ENCODE measurements at regions not wholly inside any gene's neighbourhood (a gene's known extent, or its start where the extent isn't known, plus 50 kb on each side); places are given as distances from the start of the nearest gene placed in this dataset.

GRCh38 chr3:171548917-171549316, 88.7 kb upstream of the TNIK start:
- H3K4me2 ChIP-seq (ENCODE audit: low read length): no peak overlapping the region
- no peak overlapping the region for H3K4ac ChIP-seq (ENCODE audit: low read depth, low read length)
- H3K4me1 ChIP-seq (ENCODE audit: control insufficient read depth, low read depth, low read length): no peaks in the 10 kb centered on the region
- H3K79me2 ChIP-seq (ENCODE audit: control insufficient read depth, insufficient read depth, low read length): no peaks in the 10 kb centered on the region
- H4K8ac ChIP-seq (ENCODE audit: low read depth, low read length): no peak overlapping the region
- no peak overlapping the region for H2BK5ac ChIP-seq (ENCODE audit: low read length)
- no peak overlapping the region for H3K27ac ChIP-seq (ENCODE audit: low read depth, low read length)
- no CpG with 5 or more reads among the region's 4 CpGs for WGBS (ENCODE audit: extremely low coverage, insufficient coverage, low lambda C conversion rate)
- H2AK5ac ChIP-seq (ENCODE audit: low read length): no peak overlapping the region
- H2BK15ac ChIP-seq (replicated peaks; ENCODE audit: low read depth): no peak overlapping the region
- H3K27me3 ChIP-seq (ENCODE audit: insufficient read depth, low read length, poor library complexity): no peaks in the 10 kb centered on the region
- no peaks in the 10 kb centered on the region for H3K79me1 ChIP-seq (ENCODE audit: low read length)
- no peaks in the 10 kb centered on the region for H3K36me3 ChIP-seq (ENCODE audit: control insufficient read depth, insufficient read depth, low read length)
- no peak for DNase-seq
- no peak overlapping the region for H3K23ac ChIP-seq (ENCODE audit: low read length)
- H4K5ac ChIP-seq (ENCODE audit: low read length): no peak overlapping the region
- no peak overlapping the region for H2BK120ac ChIP-seq (ENCODE audit: low read depth, low read length)
- H3K4me3 ChIP-seq (ENCODE audit: low read length): no peak overlapping the region
- H3K9ac ChIP-seq (ENCODE audit: low read length): no peak overlapping the region
- H3K56ac ChIP-seq (ENCODE audit: low read length): no peak overlapping the region
- H3K18ac ChIP-seq (ENCODE audit: low read length): no peak overlapping the region

- H4K5ac ChIP-seq (ENCODE audit: low read length): no peak overlapping the region
- DNase-seq: no peak
- H3K4me3 ChIP-seq (ENCODE audit: low read length): no peak overlapping the region
- no peaks in the 10 kb centered on the region for H3K27me3 ChIP-seq (ENCODE audit: insufficient read depth, low read length, poor library complexity)
- H3K4ac ChIP-seq (ENCODE audit: low read depth, low read length): no peak overlapping the region
- no CpG with 5 or more reads among the region's 7 CpGs for WGBS (ENCODE audit: extremely low coverage, insufficient coverage, low lambda C conversion rate)
- H2BK120ac ChIP-seq (ENCODE audit: low read depth, low read length): no peak overlapping the region
- H3K36me3 ChIP-seq (ENCODE audit: control insufficient read depth, insufficient read depth, low read length): no peaks in the 10 kb centered on the region
- H3K79me2 ChIP-seq (ENCODE audit: control insufficient read depth, insufficient read depth, low read length): no peaks in the 10 kb centered on the region
- no peak overlapping the region for H4K8ac ChIP-seq (ENCODE audit: low read depth, low read length)
- no peak overlapping the region for H2BK15ac ChIP-seq (replicated peaks; ENCODE audit: low read depth)
- no peak overlapping the region for H3K27ac ChIP-seq (ENCODE audit: low read depth, low read length)
- peaks cover 2% of the 10 kb centered on the region for H3K4me1 ChIP-seq (ENCODE audit: control insufficient read depth, low read depth, low read length)
- H3K4me2 ChIP-seq (ENCODE audit: low read length): no peak overlapping the region
- H3K79me1 ChIP-seq (ENCODE audit: low read length): no peaks in the 10 kb centered on the region
- no peak overlapping the region for H3K18ac ChIP-seq (ENCODE audit: low read length)
- H3K9ac ChIP-seq (ENCODE audit: low read length): no peak overlapping the region
- no peak overlapping the region for H2AK5ac ChIP-seq (ENCODE audit: low read length)
- no peak overlapping the region for H3K56ac ChIP-seq (ENCODE audit: low read length)
- H2BK5ac ChIP-seq (ENCODE audit: low read length): no peak overlapping the region
- no peak overlapping the region for H3K23ac ChIP-seq (ENCODE audit: low read length)
These were observed 83.6 kb upstream of the TNIK start for GRCh38 chr3:171543759-171544300.

DNA sequence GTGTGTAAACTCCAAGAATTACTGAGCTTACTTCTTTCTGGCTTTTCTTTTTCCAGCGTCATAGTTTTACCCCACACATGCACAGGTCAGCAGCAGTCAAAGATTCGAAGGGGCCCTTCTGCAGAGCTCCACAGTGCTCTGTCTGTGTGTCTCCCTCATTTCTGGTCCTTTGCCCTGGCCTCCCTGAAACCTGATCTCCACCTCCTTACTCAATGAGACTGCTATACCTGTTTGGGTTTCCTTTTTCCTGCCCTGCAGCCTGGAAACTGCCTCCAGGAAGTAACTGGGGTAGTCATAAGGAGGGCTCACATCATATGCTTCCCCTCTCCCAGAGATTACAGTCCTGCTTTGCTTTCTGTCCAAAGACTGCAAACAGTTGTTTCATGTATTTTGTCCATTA, 82.8 kb upstream of the TNIK start:
- H3K27me3 ChIP-seq (ENCODE audit: insufficient read depth, low read length, poor library complexity): no peaks in the 10 kb centered on the region
- no peaks in the 10 kb centered on the region for H3K79me1 ChIP-seq (ENCODE audit: low read length)
- no peak overlapping the region for H2BK120ac ChIP-seq (ENCODE audit: low read depth, low read length)
- no peaks in the 10 kb centered on the region for H3K79me2 ChIP-seq (ENCODE audit: control insufficient read depth, insufficient read depth, low read length)
- no CpG with 5 or more reads among the region's 2 CpGs for WGBS (ENCODE audit: extremely low coverage, insufficient coverage, low lambda C conversion rate)
- no peak overlapping the region for H3K4me2 ChIP-seq (ENCODE audit: low read length)
- no peak overlapping the region for H3K27ac ChIP-seq (ENCODE audit: low read depth, low read length)
- H3K36me3 ChIP-seq (ENCODE audit: control insufficient read depth, insufficient read depth, low read length): no peaks in the 10 kb centered on the region
- H2BK15ac ChIP-seq (replicated peaks; ENCODE audit: low read depth): no peak overlapping the region
- H3K23ac ChIP-seq (ENCODE audit: low read length): no peak overlapping the region
- no peak overlapping the region for H3K56ac ChIP-seq (ENCODE audit: low read length)
- H2AK5ac ChIP-seq (ENCODE audit: low read length): no peak overlapping the region
- H3K18ac ChIP-seq (ENCODE audit: low read length): no peak overlapping the region
- H4K5ac ChIP-seq (ENCODE audit: low read length): no peak overlapping the region
- DNase-seq: no peak
- H3K4me1 ChIP-seq (ENCODE audit: control insufficient read depth, low read depth, low read length): peaks cover 2% of the 10 kb centered on the region
- no peak overlapping the region for H3K4ac ChIP-seq (ENCODE audit: low read depth, low read length)
- H3K4me3 ChIP-seq (ENCODE audit: low read length): no peak overlapping the region
- no peak overlapping the region for H4K8ac ChIP-seq (ENCODE audit: low read depth, low read length)
- H3K9ac ChIP-seq (ENCODE audit: low read length): no peak overlapping the region
- no peak overlapping the region for H2BK5ac ChIP-seq (ENCODE audit: low read length)

DNA sequence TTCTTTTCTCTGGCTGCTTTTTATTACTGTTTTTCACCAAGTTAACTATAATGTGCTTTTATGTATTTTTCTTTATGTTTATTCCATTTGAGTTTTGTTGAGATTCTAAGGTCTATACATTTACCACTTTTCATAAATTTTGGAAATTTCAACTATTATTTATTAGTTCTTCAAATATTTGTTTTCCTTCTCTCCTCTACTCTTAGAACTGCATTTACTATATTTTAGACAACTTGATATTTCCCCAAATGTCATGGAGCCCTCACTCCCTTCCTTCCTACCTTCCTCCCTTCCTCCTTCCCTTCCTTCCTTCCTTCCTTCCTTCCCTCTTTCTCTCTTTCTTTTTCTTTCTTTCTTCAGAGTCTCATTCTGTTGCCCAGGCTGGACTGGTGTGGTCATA, 81.4 kb upstream of the TNIK start:
- no peak overlapping the region for H2AK5ac ChIP-seq (ENCODE audit: low read length)
- H3K4me2 ChIP-seq (ENCODE audit: low read length): no peak overlapping the region
- H3K27ac ChIP-seq (ENCODE audit: low read depth, low read length): no peak overlapping the region
- H2BK15ac ChIP-seq (replicated peaks; ENCODE audit: low read depth): no peak overlapping the region
- no peak overlapping the region for H3K23ac ChIP-seq (ENCODE audit: low read length)
- H3K4ac ChIP-seq (ENCODE audit: low read depth, low read length): no peak overlapping the region
- H2BK120ac ChIP-seq (ENCODE audit: low read depth, low read length): no peak overlapping the region
- H2BK5ac ChIP-seq (ENCODE audit: low read length): no peak overlapping the region
- H3K56ac ChIP-seq (ENCODE audit: low read length): no peak overlapping the region
- no peak for DNase-seq
- H3K36me3 ChIP-seq (ENCODE audit: control insufficient read depth, insufficient read depth, low read length): no peaks in the 10 kb centered on the region
- no peak overlapping the region for H3K4me3 ChIP-seq (ENCODE audit: low read length)
- no peak overlapping the region for H3K18ac ChIP-seq (ENCODE audit: low read length)
- H3K4me1 ChIP-seq (ENCODE audit: control insufficient read depth, low read depth, low read length): peaks cover 2% of the 10 kb centered on the region
- no peak overlapping the region for H4K8ac ChIP-seq (ENCODE audit: low read depth, low read length)
- no peak overlapping the region for H3K9ac ChIP-seq (ENCODE audit: low read length)
- no peaks in the 10 kb centered on the region for H3K79me1 ChIP-seq (ENCODE audit: low read length)
- no peak overlapping the region for H4K5ac ChIP-seq (ENCODE audit: low read length)
- H3K79me2 ChIP-seq (ENCODE audit: control insufficient read depth, insufficient read depth, low read length): no peaks in the 10 kb centered on the region
- no peaks in the 10 kb centered on the region for H3K27me3 ChIP-seq (ENCODE audit: insufficient read depth, low read length, poor library complexity)

- Histone ChIP-seq H3K4me3 (ENCODE audit: low read length) (no peak overlapping the region), H3K79me2 (ENCODE audit: control insufficient read depth, insufficient read depth, low read length) (no peaks in the 10 kb centered on the region), H2BK15ac (replicated peaks; ENCODE audit: low read depth) (no peak overlapping the region), H3K4me2 (ENCODE audit: low read length) (no peak overlapping the region), H2AK5ac (ENCODE audit: low read length) (no peak overlapping the region), H2BK120ac (ENCODE audit: low read depth, low read length) (no peak overlapping the region), H3K23ac (ENCODE audit: low read length) (no peak overlapping the region), H4K8ac (ENCODE audit: low read depth, low read length) (no peak overlapping the region), H3K36me3 (ENCODE audit: control insufficient read depth, insufficient read depth, low read length) (no peaks in the 10 kb centered on the region), H3K27me3 (ENCODE audit: insufficient read depth, low read length, poor library complexity) (no peaks in the 10 kb centered on the region), H3K18ac (ENCODE audit: low read length) (no peak overlapping the region), H3K56ac (ENCODE audit: low read length) (no peak overlapping the region), H3K9ac (ENCODE audit: low read length) (no peak overlapping the region), H3K4ac (ENCODE audit: low read depth, low read length) (no peak overlapping the region), H4K5ac (ENCODE audit: low read length) (no peak overlapping the region), H3K79me1 (ENCODE audit: low read length) (no peaks in the 10 kb centered on the region), H2BK5ac (ENCODE audit: low read length) (no peak overlapping the region), H3K4me1 (ENCODE audit: control insufficient read depth, low read depth, low read length) (peaks cover 2% of the 10 kb centered on the region), H3K27ac (ENCODE audit: low read depth, low read length) (no peak overlapping the region)
- DNase-seq: no peak
- WGBS (ENCODE audit: extremely low coverage, insufficient coverage, low lambda C conversion rate): no CpG with 5 or more reads among the region's 2 CpGs
These were observed 81.0 kb upstream of the TNIK start for GRCh38 chr3:171541181-171541580.

GRCh38 chr3:171535799-171536198, 75.6 kb upstream of the TNIK start:
- Histone ChIP-seq H4K8ac (ENCODE audit: low read depth, low read length) (no peak overlapping the region), H3K4me3 (ENCODE audit: low read length) (no peak overlapping the region), H2BK120ac (ENCODE audit: low read depth, low read length) (no peak overlapping the region), H3K56ac (ENCODE audit: low read length) (no peak overlapping the region), H3K4ac (ENCODE audit: low read depth, low read length) (no peak overlapping the region), H2BK5ac (ENCODE audit: low read length) (no peak overlapping the region), H3K79me2 (ENCODE audit: control insufficient read depth, insufficient read depth, low read length) (no peaks in the 10 kb centered on the region), H3K9ac (ENCODE audit: low read length) (no peak overlapping the region), H2AK5ac (ENCODE audit: low read length) (no peak overlapping the region), H4K5ac (ENCODE audit: low read length) (no peak overlapping the region), H3K36me3 (ENCODE audit: control insufficient read depth, insufficient read depth, low read length) (no peaks in the 10 kb centered on the region), H2BK15ac (replicated peaks; ENCODE audit: low read depth) (no peak overlapping the region), H3K27ac (ENCODE audit: low read depth, low read length) (no peak overlapping the region), H3K18ac (ENCODE audit: low read length) (no peak overlapping the region), H3K4me2 (ENCODE audit: low read length) (no peak overlapping the region), H3K23ac (ENCODE audit: low read length) (no peak overlapping the region), H3K4me1 (ENCODE audit: control insufficient read depth, low read depth, low read length) (no peaks in the 10 kb centered on the region), H3K27me3 (ENCODE audit: insufficient read depth, low read length, poor library complexity) (no peaks in the 10 kb centered on the region), H3K79me1 (ENCODE audit: low read length) (no peaks in the 10 kb centered on the region)
- WGBS (ENCODE audit: extremely low coverage, insufficient coverage, low lambda C conversion rate): no CpG with 5 or more reads among the region's 2 CpGs
- DNase-seq: no peak

Data from mesendoderm (in vitro differentiated cells).